Sigmoid colon (tissue), 3 donors: ENCODE measurements at regions not wholly inside any gene's neighbourhood (a gene's known extent, or its start where the extent isn't known, plus 50 kb on each side); places are given as distances from the start of the nearest gene placed in this dataset.

ENCODE experiments used
- POLR2A ChIP-seq, 2 donors: fragments of 450-650 bp; IDR thresholded peaks; one replicate each; pipeline ENCODE4 v1.6.1; 2016; ENCODE audit warnings: antibody characterized with exemption in 2 of 2, mild to moderate bottlenecking in 2 of 2, moderate library complexity in 2 of 2
- TF ChIP-seq, protein P1 (sequence below), 4 experiments: fragments of 450-650 bp in 3 of 4; fragments of 200-600 bp in 1 of 4; IDR thresholded peaks; one replicate each; pipeline ENCODE4 v1.5.1; 2016 to 2019; ENCODE audit warnings: antibody characterized with exemption in 4 of 4, mild to moderate bottlenecking in 3 of 4, moderate library complexity in 2 of 4

GRCh38 chr14:66078006-66078405 is 408.2 kb upstream of the CCDC196 start:
- TF ChIP-seq, protein P1, sequence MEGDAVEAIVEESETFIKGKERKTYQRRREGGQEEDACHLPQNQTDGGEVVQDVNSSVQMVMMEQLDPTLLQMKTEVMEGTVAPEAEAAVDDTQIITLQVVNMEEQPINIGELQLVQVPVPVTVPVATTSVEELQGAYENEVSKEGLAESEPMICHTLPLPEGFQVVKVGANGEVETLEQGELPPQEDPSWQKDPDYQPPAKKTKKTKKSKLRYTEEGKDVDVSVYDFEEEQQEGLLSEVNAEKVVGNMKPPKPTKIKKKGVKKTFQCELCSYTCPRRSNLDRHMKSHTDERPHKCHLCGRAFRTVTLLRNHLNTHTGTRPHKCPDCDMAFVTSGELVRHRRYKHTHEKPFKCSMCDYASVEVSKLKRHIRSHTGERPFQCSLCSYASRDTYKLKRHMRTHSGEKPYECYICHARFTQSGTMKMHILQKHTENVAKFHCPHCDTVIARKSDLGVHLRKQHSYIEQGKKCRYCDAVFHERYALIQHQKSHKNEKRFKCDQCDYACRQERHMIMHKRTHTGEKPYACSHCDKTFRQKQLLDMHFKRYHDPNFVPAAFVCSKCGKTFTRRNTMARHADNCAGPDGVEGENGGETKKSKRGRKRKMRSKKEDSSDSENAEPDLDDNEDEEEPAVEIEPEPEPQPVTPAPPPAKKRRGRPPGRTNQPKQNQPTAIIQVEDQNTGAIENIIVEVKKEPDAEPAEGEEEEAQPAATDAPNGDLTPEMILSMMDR (IDR thresholded peaks at IDR 0.05): no peak
- no peak for TF ChIP-seq POLR2A (IDR thresholded peaks at IDR 0.05)
